Stimulated activated CD4-positive, alpha-beta T cell treated with anti-CD3 and anti-CD28 coated beads, Interleukin-15, amount 100 ng/mL, for 24 hours (primary cell): ENCODE measurements at regions not wholly inside any gene's neighbourhood (a gene's known extent, or its start where the extent isn't known, plus 50 kb on each side); places are given as distances from the start of the nearest gene placed in this dataset.
"Not testable (repeated sequence)": the region's sequence is repeated elsewhere in the genome, so short reads cannot be mapped to it uniquely, and the experiment has no call there.

Source experiments
- DNase-seq: peaks from one replicate; pipeline ENCODE4 v3.0.0-alpha.2; 2020

DNA sequence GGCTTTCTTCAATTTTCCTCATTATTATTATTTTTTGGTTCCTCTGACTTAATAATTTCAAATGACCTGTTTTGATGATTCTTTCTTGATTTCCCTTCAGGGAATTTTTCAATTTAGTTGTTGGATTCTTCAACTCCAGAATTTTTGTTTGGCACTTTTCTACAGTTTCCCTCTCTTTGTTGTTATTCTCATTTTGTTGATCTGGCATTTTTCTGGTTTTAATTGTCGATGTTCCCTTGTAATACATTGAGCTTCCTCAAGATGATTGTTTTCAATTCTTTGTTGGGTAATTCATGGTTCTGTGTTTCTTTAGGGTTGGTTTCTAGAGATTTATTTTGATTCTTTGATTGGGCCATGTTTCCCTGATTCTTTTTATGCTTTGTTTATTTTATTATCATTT lies 67.8 kb upstream of the DNAJC1 start:
- DNase-seq = no peak

DNA sequence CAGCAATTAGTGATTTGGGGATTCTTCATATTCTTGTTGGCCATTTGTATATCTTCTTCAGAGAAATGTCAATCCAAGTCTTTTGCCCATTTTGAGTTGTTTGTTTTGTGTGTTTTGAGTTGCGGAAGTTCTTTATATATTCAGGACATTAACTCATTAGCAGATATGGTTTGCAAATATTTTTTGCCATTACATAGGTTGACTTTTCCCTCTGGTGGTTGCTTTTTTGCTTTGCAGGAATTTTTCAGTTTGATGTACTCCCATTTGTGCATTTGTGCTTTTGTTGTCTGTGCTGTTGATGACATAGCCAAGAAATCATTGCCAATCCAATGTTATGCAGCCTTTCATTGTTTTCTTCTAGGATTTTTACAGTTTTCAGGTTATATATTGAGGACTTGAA lies 63.6 kb upstream of the DNAJC1 start:
- no peak for DNase-seq

DNA sequence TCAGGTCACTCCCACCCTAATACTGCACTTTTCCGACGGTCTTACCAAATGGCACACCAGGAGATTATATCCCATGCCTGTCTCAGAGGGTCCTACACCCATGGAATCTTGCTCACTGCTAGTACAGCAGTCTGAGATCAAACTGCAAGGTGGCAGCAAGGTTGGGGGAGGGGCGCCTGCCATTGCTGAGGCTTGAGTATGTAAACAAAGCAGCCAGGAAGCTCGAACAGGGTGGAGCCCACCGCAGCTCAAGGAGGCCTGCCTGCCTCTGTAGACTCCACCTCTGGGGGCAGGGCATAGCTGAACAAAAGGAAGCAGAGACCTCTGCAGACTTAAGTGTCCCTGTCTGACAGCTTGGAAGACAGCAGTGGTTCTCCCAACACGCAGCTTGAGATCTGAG lies 57.5 kb upstream of the DNAJC1 start:
- DNase-seq = not testable (repeated sequence)

DNA sequence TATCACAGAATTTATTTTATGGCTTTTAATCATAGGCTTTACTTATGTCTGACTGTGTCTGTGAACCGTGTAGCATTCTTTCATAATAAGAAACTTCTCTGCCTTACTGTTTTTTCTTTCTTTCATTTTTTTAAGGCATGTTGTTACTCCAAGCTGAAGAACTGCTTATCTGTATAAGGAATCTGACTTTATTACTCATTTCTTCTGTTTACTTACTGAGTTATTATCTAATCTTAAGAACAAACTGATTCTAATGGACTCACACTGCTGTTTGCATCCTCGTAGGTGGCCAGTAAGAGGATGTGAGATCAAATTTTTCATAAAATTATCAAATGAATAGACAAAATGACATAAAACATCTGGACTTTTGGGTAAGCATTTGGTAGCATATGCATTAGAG lies 54.7 kb upstream of the DNAJC1 start:
- no peak for DNase-seq

DNA sequence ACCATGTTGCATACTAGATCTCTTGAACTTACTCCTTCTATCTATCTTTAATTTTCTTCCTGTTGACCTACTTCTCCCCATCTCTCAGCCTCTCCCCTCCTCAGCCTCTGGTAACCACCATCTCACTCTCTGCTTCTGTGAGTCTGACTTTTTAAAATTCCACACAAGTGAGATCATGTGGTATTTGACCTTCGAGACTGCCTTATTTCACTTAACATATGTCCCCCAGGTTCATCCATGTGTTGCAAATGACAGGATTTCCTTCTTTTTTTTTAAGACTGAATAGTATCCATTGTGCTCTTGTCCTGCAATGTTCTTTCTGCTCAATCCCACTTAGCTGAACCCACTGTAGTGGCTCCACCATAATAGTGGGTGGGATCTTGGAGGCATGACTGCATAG lies 51.4 kb upstream of the DNAJC1 start:
- no peak for DNase-seq
